ENCODE measurements at regions not wholly inside any gene's neighbourhood (a gene's known extent, or its start where the extent isn't known, plus 50 kb on each side); places are given as distances from the start of the nearest gene placed in this dataset.

- in situ Hi-C loops (cut with MboI; ENCODE audit: low sequenced_read_pairs) = no loop called here
Measured at GRCh38 chr15:25181293-25182097, 226.7 kb downstream of the SNRPN start.

DNA sequence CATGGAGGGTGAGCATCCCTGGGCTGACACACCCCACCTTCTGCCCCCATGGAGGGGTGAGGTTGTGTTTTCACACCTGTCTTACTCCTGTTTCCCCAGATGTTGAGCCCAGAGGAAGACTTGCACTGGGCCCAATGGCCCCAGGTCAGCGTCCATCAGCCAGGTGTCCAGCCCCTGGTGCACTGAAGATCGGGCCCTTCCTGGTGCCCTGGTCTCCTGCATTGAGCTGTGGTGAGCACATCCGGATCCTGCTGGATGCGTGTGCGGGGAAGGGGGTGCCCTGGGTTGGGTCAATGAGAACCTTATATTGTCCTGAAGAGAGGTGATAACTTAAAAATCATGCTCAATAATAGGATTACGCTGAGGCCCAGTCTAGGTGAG, 227.3 kb downstream of the SNRPN start:
- in situ Hi-C loops (cut with MboI; ENCODE audit: low sequenced_read_pairs) = no loop called here

DNA sequence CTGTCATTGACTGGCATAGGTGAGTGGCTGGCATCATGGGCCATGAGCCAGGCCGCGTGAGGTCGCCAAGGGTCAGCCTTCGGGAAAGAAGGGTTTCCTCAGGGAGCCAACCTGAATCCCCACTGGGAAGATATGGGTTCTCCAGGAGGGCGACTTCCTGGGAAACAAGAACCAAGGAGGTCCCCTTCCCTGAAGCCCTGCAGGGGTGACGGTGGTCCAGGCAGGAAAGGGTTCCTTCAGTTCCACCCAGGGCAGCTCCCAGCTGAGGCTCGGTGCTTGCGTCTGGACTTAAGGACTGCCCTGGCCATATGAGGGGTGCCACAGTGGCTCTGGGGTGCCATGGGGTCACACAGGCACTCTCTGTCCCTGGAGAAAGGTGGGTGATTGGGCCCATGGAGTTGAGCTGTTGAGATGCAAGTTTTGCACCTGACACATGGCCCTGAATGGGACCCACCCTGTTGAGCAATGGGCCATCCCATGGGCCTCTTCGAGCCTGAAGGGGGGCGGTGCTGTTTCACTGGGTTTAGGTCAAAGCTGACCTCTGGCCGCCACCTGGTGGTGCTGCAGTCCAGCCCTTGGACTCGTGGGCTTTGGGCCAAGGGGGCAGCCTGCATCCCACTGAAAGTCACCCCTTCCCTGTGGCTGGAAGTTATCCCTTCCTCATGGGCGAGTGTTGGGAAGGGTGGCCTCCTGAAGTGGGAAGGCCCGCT, 228.1 kb downstream of the SNRPN start:
- in situ Hi-C loops (cut with MboI; ENCODE audit: low sequenced_read_pairs) = no loop called here

GRCh38 chr15:25183581-25184251, 228.9 kb downstream of the SNRPN start:
- in situ Hi-C loops (cut with MboI; ENCODE audit: low sequenced_read_pairs) = no loop called here

DNA sequence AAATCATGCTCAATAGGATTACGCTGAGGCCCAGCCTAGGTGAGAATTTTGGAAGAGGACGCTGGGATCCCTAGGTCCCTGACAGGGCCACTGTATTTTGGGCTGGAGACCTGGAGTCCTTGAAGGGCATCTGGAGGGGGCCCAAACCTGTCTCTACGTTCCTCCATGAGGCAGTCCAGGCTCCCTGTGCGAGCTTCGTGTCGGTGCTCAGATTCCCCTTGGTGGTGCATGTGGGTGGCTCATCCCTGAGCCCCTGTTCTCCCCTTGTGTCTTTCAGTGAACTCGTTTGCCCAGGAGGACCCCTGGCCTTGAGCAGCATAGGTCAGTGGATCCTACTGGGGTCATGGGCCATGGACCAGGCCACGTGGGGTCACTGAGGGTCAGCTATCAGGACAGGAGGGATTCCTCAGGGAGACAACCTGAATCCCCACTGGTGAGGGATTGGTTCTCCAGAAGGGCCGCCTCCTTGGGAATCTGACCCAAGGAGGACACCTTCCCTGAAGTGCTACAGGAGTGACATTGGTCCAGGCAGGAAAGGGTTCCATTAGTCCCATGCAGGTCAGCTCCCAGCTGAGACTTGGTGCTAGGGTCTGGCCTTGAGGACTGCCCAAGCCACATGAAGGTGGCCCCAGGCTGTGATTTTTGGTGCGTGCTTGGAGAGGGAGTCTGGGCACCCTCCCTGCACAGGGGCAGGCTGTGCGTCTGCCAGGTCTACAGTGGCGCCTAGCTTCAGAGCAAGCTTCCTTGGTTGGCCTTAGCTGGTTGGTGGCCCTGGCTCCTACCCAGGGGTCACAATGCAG, 229.8 kb downstream of the SNRPN start:
- in situ Hi-C loops (cut with MboI; ENCODE audit: low sequenced_read_pairs) = no loop called here

DNA sequence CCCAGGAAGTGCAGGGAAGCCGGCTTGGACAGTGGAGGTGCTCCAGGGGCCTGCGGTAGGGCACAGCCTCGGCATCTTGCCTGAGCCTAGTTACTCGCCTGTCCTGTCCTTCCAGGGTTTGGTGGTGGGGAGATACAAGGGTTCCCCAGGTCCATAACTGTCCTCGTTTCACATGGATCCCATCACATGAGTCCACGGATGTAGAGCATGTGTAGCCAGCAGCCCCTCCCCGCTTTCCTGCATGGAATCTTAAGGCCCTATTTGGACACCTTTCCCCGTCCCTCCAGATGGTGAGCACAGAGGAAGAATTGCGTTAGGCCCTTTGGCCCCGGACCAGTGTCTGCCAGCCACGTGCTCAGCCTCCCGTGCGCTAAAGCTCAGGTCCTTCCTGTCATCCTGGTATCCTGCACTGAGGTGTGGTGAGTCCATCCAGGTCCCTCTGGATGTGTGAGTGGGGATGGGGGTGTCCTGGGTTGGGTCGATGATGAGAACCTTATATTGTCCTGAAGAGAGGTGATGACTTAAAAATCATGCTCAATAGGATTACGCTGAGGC, 230.4 kb downstream of the SNRPN start:
- in situ Hi-C loops (cut with MboI; ENCODE audit: low sequenced_read_pairs) = no loop called here

GRCh38 chr15:25185791-25186190, 231.0 kb downstream of the SNRPN start:
- in situ Hi-C loops (cut with MboI; ENCODE audit: low sequenced_read_pairs) = no loop called here

- in situ Hi-C loops (cut with MboI; ENCODE audit: low sequenced_read_pairs) = no loop called here
Measured at GRCh38 chr15:25186411-25186810, 231.6 kb downstream of the SNRPN start.

DNA sequence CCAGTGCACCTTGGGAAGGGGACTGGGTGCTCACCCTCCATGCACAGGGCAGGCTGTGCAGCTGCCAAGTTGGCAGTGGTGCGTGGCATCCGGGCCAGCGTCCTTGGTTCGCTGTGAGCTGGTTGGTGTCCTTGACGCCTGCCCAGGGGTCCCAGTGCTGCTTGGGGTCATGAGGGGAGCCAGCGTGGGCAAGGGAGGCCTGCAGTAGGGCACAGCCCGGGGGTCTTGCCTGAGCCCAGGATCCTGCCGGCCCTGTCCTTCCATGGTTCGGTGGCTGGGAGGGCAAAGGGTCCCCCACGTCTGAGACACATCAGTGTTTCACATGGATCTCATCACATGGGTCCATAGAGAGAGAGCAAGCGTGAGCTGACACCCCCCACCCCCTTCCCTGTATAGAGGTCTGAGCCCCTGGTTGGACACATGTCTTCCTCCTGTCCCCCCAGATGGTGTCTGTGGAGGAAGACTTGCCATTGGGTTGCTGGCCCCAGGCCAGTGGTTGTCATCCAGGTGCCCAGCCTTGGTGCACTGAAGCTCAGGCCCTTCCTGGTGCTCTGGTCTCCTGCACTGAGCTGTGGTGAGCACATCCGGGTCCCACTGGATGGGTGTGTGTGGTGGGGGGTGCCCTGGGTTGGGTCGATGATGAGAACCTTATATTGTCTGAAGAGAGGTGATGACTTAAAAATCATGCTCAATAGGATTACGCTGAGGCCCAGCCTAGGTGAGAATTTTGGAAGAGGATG, 232.3 kb downstream of the SNRPN start:
- in situ Hi-C loops (cut with MboI; ENCODE audit: low sequenced_read_pairs) = no loop called here

DNA sequence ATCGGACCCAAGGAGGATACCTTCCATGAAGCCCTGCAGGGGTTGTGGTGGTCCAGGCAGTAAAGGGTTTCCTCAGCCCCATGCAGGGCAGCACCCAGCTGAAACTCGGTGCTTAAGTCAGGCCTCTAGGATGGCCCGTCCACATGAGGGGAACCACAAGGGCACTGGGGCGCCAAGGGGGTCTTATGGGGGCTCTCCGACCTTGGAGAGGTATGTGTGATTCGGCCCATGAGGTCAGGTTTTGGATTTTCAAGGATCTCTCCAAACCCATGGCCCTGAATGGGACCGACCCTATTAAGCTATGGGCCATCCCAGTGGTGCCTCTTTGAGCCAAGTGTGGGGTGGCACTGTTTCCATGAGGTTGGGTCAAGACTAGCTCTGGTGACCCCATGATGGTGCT, 233.3 kb downstream of the SNRPN start:
- in situ Hi-C loops (cut with MboI; ENCODE audit: low sequenced_read_pairs) = no loop called here

DNA sequence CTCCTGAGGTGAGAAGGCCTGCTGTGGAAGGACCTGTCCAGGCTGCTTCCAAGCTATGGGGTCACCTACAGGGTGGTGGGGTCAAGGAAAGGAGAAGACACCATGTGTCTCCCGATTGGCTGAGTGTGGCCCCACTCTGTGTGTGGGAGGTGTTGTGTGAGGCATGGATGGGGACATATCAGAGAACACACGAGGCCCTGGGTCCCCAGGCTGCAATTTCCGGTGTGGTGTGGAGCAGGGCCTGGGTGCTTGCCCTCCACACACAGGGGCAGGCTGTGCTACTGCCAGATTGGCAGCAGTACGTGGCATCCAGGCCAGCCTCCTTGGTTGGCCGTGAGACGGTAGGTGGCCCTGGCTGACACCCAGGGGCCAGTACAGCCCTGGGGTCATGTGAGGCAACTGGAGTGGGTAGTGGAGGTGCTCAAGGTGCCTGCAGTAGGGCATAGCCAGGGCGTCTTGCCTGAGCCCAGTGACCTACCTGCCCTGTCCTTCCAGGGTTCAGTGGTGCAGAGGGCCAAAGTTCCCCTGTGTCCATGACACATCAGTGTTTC, 233.8 kb downstream of the SNRPN start:
- in situ Hi-C loops (cut with MboI; ENCODE audit: low sequenced_read_pairs) = no loop called here

DNA sequence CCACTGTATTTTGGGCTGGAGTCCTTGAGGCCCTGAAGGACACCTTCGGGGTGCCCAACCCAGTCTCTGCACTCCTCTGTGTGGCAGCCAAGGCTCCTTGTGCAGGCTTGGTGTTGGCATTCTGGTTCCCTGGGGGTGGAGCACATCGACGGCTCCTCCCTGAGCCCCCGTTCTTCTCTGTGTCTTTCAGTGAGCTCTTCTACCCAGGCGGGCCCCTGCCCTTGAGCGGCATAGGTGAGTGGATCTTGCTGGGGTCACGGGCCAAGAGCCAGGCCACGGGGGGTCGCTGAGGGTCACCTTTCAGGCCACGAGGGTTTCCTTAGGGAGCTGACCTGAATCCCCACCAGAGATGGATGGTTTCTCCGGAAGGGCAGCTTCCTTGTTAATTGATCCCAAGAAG, 234.8 kb downstream of the SNRPN start:
- in situ Hi-C loops (cut with MboI; ENCODE audit: low sequenced_read_pairs) = no loop called here

DNA sequence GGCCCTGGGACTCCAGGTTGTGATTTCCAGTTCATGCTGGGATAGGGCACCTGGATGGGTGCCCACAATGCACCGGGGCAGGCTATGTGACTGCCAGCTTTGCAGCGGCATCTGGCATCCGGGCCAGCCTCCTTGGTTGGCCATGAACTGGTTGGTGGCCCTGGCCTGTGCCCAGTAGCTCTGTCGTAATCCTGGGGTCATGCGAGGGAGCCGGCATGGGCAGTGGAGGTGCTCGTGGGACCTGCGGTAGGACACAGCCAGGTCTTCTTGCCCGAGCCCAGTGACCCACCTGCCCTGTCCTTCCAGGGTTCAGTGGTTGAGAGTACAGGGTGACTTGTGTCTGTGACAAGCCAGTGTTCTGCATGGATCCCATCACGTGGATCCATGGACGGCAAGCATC, 237.9 kb downstream of the SNRPN start:
- in situ Hi-C loops (cut with MboI; ENCODE audit: low sequenced_read_pairs) = loop anchor here (10.0 kb wide), 1 partner anchor 58 kb away; no protein-coding TSS in a partner anchor

DNA sequence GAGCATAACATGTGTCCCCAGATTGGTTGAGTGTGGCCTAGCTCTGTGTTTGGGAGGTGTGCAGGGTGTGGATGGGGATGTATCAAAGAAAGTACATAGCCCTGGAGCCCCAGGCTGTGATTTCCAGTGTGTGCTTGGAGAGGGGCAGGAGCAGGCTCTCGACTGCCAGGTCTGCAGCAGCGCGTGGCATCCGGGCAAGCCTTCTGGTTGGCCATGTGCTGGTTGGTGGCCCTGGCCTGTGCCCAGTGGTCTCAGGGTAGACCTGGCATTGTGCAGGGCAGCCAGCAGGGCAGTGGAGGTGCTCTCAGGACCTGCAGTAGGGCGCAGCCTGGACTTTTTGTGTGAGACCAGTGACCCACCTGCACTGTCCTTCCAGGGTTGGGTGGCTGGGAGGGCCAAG, 231.5 kb downstream of the UBE3A start:
- in situ Hi-C loops (cut with MboI; ENCODE audit: low sequenced_read_pairs) = no loop called here

DNA sequence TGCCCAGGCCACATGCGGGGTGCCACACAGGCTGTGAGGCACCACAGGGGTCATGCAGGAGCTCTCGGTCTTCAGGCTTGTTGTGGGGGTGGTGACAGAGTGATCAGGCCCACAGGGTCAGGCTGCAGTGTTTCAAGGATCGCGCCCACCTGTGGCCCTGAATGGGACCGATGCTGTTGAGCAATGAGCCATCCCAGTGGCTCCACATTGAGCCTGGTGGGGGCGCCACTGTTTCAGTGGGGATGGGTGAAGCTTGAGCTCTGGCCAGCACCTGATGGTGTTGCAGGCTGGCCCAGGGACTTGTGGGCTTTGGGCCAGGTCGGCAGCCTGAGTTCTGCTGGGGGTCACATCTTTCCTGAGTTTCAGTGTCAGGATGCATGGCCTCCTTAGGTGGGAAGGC, 230.1 kb downstream of the UBE3A start:
- in situ Hi-C loops (cut with MboI; ENCODE audit: low sequenced_read_pairs) = no loop called here

- in situ Hi-C loops (cut with MboI; ENCODE audit: low sequenced_read_pairs) = no loop called here
Measured at GRCh38 chr15:25220834-25221233, 218.0 kb downstream of the UBE3A start.

- in situ Hi-C loops (cut with MboI; ENCODE audit: low sequenced_read_pairs) = no loop called here
Measured at GRCh38 chr15:25224396-25224795, 214.4 kb downstream of the UBE3A start.

- in situ Hi-C loops (cut with MboI; ENCODE audit: low sequenced_read_pairs) = no loop called here
Measured at GRCh38 chr15:25226360-25226759, 212.5 kb downstream of the UBE3A start.

DNA sequence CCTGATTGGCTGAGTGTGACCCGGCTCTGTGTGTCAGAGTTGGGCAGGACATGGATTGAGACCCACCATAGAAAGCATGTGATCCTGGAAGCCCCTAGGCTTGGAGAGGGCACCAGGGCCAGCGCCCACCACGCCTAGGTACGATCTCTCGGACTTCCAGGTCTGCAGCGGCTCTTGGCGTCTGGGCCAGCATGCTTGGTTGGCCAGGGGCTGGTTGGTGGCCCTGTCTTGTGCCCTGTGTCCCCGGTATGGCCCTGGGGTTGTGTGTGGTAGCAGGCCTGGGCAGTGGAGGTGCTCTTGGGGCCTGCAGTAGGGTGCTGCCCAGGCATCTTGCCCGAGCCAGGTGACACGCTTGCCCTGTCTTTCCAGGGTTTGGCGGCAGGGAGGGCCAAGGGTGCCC, 210.6 kb downstream of the UBE3A start:
- in situ Hi-C loops (cut with MboI; ENCODE audit: low sequenced_read_pairs) = no loop called here

DNA sequence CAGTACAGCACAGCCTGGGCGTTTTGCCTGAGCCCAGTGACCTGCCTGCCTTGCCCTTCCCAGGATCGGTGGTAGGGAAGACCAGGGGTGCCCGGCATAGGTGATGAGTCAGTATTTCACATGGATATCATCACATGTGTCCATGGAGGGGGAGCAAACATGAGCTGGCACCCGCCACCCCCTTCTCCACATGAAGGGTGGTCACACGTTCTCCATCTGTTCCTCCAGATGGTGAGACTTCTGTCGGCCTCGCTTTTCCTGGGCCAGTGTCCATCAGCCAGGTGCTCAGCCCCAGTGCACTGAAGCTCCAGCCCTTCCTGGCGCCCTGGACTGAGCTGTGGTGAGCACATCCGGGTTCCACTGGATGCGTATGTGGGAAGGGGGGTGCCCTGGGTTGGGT, 208.4 kb downstream of the UBE3A start:
- in situ Hi-C loops (cut with MboI; ENCODE audit: low sequenced_read_pairs) = no loop called here

All from HL-60/S4 treated with phorbol 12-myristate 13-acetate at 8.2 ng/mL for 4 days and 3 days (cell line).